HG03565 (cell line): ENCODE measurements at regions not wholly inside any gene's neighbourhood (a gene's known extent, or its start where the extent isn't known, plus 50 kb on each side); places are given as distances from the start of the nearest gene placed in this dataset.

Experiments used
- ATAC-seq: cut with Tn5 transposase; IDR thresholded peaks from one replicate; pipeline ENCODE4 v1.9.1; 2021; ENCODE audit warnings: mild to moderate bottlenecking, moderate library complexity; ENCODE audit not compliant: unreplicated experiment

GRCh38 chr13:79267560-79267959 lies 138.5 kb downstream of the RBM26 start:
- no peak for ATAC-seq

DNA sequence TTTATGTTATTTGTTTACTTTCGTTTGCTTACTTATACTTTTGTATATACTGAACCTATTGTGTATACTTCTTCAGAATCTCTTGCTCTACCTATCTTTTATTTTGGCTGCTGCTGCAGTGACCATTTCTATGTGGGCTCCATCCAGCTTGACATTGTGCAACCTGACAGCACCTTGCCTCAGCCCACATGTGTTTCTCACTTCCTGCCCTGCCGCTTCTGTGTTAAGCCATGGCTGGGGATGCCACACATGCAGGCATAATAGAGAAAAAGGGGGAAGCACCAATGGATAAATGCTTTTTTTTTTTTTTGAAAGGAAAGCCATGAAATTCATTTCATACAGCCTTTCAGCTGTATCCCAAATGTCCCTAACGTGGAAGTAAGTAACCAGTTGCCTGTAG lies 147.6 kb downstream of the RBM26 start:
- peak; percentile 76 for ATAC-seq

- ATAC-seq = peak; percentile 38
Measured at GRCh38 chr13:79246578-79246949, 159.5 kb downstream of the RBM26 start.

- peak; percentile 45 for ATAC-seq
Measured at GRCh38 chr13:79245937-79246577, 160.0 kb downstream of the RBM26 start.

- no peak for ATAC-seq
Measured at GRCh38 chr13:79241697-79242096, 164.4 kb downstream of the RBM26 start.

GRCh38 chr13:79237981-79238380 lies 168.1 kb downstream of the RBM26 start:
- no peak for ATAC-seq

- no peak for ATAC-seq
Measured at GRCh38 chr13:79231887-79232286, 174.2 kb downstream of the RBM26 start.

GRCh38 chr13:79229761-79230160 lies 176.3 kb downstream of the RBM26 start:
- ATAC-seq = no peak

- ATAC-seq = no peak
Measured at GRCh38 chr13:79228972-79229371, 177.1 kb downstream of the RBM26 start.

DNA sequence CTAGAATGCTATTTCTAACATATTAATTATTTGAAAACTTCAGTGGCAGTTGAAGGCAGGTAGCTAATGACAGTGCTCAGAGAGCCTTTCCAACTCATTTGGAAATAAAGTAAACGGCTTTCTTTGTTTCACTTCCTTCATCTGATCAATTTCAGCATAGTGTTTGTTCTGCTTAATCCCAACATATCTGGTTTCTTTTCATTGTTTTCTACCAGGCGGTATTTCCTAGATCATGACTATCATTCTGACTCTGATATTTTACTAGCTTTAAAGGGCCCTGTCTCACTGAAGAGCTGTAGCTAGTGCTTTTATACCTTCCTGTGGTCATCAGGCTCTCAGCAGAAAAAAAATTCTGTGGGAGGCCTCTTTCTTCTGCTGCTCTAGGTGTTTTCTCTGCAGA lies 178.6 kb downstream of the RBM26 start:
- peak; percentile 95 for ATAC-seq

GRCh38 chr13:79226938-79227337 lies 179.1 kb downstream of the RBM26 start:
- peak; percentile 10 for ATAC-seq

DNA sequence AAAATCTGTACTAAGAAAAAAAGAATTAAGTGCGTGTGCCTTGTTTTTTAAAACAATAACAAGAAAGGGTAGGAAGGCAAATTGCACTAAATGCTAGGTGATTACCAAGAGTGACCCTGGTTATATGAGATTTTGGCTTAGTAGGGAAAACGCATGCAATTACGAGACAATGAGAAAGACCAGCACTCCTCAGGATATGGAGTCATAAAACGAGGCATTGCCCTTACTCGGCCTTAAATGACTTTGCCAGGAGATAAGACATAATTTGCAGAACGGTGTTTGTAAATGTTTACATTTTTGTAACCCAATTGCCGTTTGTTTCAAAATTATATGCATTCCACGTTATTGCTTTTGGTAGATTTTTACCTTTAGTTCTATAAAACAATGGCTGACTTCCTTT lies 179.8 kb downstream of the RBM26 start:
- no peak for ATAC-seq

GRCh38 chr13:79225487-79226232 lies 180.4 kb downstream of the RBM26 start:
- ATAC-seq = no peak

DNA sequence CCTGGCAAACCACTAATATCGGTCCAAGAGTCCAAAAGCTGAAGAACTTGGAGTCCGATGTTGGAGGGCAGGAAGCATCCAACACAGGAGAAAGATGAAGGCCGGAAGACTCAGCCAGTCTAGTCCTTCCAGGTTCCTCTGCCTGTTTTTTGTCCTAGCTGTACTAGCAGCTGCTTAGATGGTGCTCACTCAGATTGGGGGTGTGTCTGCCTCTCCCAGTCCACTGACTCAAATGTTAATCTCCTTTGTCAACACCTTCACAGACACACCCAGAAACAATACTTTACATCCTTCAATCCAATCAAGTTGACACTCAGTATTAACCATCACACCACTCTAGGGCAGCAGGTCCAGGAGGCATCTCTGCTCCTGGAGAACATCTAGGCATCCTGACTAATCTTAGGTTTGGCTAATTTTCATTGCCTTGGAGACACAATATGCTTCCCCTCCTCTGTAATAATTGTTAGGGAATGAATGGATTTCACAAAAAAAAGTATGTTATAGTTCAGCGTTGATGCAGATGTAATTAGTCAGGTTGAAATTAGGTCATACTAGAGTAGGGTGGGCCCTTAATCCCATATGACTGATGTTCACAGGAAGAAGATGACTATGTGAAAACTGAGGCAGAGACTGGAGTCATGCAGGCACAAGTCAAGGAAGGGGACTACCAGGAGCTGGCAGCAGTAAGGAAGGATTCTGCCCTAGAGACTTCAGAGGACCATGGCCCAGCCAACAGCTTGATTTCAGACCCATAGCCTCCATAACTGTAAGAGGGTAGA lies 183.4 kb downstream of the RBM26 start:
- ATAC-seq = no peak

GRCh38 chr13:79212064-79212619 lies 193.9 kb downstream of the RBM26 start:
- no peak for ATAC-seq

- no peak for ATAC-seq
Measured at GRCh38 chr13:79211377-79211776, 194.7 kb downstream of the RBM26 start.

DNA sequence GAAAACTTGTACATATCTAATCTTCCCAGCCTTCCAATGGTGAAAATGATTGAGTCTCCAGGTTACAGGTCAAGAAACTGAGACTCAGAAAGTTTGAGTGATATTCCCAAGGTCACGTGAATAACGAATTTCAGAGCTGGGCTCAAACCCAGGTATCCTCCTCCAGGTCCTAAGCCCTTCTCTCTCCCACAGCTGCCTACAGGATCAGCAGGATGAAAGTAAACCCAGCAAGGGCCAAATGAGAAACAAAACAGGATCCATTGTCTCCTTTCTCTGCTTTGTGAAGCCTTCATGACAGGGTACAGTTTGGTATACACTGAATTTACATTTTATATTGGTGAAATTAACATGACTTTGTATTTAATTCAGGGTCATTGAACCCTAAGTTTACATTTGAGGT lies 208.1 kb downstream of the RBM26 start:
- ATAC-seq = no peak

GRCh38 chr13:79196843-79197242 lies 209.2 kb downstream of the RBM26 start:
- ATAC-seq = no peak

DNA sequence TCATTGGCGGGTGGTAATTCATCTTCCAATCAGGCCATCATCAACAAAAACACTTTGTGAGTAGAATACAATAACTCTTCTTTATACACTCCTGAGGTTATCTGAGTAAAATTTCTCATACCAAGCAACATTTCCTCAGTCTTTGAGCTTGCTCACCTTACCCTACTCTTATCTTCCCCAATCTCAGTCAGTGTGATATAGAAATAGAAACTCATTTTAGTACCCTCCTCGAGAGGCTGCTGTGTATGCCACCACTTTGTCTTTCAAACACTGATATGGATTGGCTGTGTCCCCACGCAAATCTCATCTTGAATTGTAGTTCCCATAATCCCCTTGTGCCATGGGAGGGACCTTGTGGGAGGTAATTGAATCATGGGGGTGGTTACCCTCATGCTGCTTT lies 209.7 kb downstream of the RBM26 start:
- no peak for ATAC-seq

GRCh38 chr13:79194727-79195126 lies 211.3 kb downstream of the RBM26 start:
- peak; percentile 15 for ATAC-seq

DNA sequence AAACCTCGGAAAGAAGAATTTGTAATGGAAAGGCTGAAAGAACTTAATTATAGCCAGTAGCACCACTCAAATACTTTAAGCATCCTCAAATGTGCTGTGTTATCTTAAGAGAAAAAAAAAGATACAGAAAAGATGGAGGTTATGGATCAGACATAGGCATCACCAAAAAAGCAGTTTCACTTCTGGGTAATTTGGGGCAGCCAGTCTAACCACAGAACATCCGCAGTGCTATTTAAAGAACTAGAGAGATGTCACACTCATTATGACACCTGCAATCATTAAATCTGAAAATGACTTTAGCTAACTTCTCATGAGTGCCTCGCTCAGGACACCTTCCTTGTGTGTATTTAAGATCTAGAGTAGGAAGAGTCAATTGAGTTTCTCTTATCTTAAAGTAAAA lies 211.8 kb downstream of the RBM26 start:
- ATAC-seq = peak; percentile 94

- ATAC-seq = no peak
Measured at GRCh38 chr13:79191501-79191900, 214.6 kb downstream of the RBM26 start.
